Caco-2 (cell line): ENCODE measurements at regions not wholly inside any gene's neighbourhood (a gene's known extent, or its start where the extent isn't known, plus 50 kb on each side); places are given as distances from the start of the nearest gene placed in this dataset.

Source experiments
- BruUV-seq: library from RNA; stranded (reverse); fragments of 400-500 nt; replicated peaks from 2 replicates; lab custom pipeline; 2021; lab: Mats Ljungman, UMichigan
- CTCF ChIA-PET: fragments of 300-600 bp; sonication (Branson Sonifier 250); formaldehyde crosslinking; loops from one replicate; lab custom pipeline; 2022; ENCODE audit warnings: antibody characterized with exemption; lab: Charles Lee
- POLR2A ChIA-PET: fragments of 300-600 bp; sonication (Branson Sonifier 250); formaldehyde crosslinking; loops from one replicate; lab custom pipeline; 2022; ENCODE audit warnings: antibody characterized with exemption; lab: Charles Lee
- DNase-seq, 2 experiments: peaks; one replicate each; pipeline versions ENCODE4 v3.0.0 to v3.0.0-alpha.2; 2020 to 2022
- H3K27me3 ChIP-seq: replicated peaks from 2 replicates; pipeline ENCODE4 v1.6.0; 2011; ENCODE audit warnings: low read length; ENCODE audit not compliant: control insufficient read depth, insufficient read depth
- H3K36me3 ChIP-seq: 2 replicates; pipeline ENCODE4 v1.5.1; 2011; ENCODE audit warnings: low read length; ENCODE audit not compliant: control insufficient read depth, insufficient read depth
- H3K4me1 ChIP-seq: fragments of 250-450 bp; sonication (Bioruptor Pico); 2 replicates; pipeline ENCODE4 v1.5.1; 2020; ENCODE audit warnings: mild to moderate bottlenecking
- H3K4me3 ChIP-seq: 2 replicates; pipeline ENCODE4 v1.5.1; 2011; ENCODE audit warnings: low read depth, mild to moderate bottlenecking, control low read depth, low read length
- H3K9me3 ChIP-seq: fragments of 250-450 bp; sonication (Bioruptor Pico); 2 replicates; pipeline ENCODE4 v1.5.1; 2020; ENCODE audit warnings: mild to moderate bottlenecking, moderate library complexity
- H3K27ac Mint-ChIP-seq: one replicate; pipeline ENCODE4 v1.8.0; 2022; ENCODE audit warnings: mixed read lengths; ENCODE audit not compliant: unreplicated experiment
- H3K27me3 Mint-ChIP-seq: one replicate; pipeline ENCODE4 v1.8.0; 2022; ENCODE audit warnings: mixed read lengths; ENCODE audit not compliant: insufficient read depth, unreplicated experiment
- H3K36me3 Mint-ChIP-seq: one replicate; pipeline ENCODE4 v1.8.0; 2022; ENCODE audit warnings: mild to moderate bottlenecking, mixed read lengths; ENCODE audit not compliant: insufficient read depth, unreplicated experiment
- H3K4me1 Mint-ChIP-seq: one replicate; pipeline ENCODE4 v1.8.0; 2022; ENCODE audit warnings: low read depth, mixed read lengths; ENCODE audit not compliant: unreplicated experiment
- H3K4me3 Mint-ChIP-seq: one replicate; pipeline ENCODE4 v1.8.0; 2022; ENCODE audit warnings: mild to moderate bottlenecking, moderate library complexity, mixed read lengths; ENCODE audit not compliant: unreplicated experiment
- H3K9me3 Mint-ChIP-seq: one replicate; pipeline ENCODE4 v1.8.0; 2022; ENCODE audit warnings: mixed read lengths; ENCODE audit not compliant: unreplicated experiment
- CTCF ChIP-seq, 2 experiments: fragments of 200-600 bp in 1 of 2; IDR thresholded peaks; 1 replicate in 1 of 2; 2 replicates in 1 of 2; pipeline versions ENCODE4 v1.5.1 to v1.8.0; 2011 to 2022; ENCODE audit warnings: antibody characterized with exemption in 1 of 2, control low read depth in 1 of 2, inconsistent platforms in 1 of 2, low read depth in 1 of 2, low read length in 1 of 2, mild to moderate bottlenecking in 1 of 2, moderate library complexity in 1 of 2; ENCODE audit not compliant: insufficient read depth in 1 of 2, severe bottlenecking in 1 of 2, unreplicated experiment in 1 of 2
- intact Hi-C: fragments of 100-400 bp; cut with micrococcal nuclease; formaldehyde crosslinking; loops from one replicate; pipeline ENCODE4 v1.10.0; 2022; ENCODE audit not compliant: unreplicated experiment

DNA sequence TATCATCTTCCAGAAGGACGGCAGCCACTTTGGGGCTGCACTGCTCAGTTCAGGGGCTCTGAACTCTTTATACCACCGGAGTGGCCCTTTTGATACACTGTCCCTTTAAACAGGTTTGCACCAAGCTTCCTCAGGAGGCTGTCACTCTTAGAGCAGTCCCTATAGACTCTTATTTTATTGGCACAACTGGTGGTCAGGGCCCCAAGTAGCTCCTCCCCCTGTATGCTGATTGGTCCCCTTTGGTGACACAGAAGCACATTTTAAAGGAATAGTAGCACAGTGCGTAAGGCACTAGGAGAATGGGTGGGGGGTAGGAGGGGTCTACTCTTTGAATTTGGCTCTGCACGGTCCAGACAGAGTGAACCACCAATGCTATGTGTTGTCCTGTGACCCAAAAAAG, 122.6 kb upstream of the MLN start:
- no peak for TF ChIP-seq CTCF (IDR thresholded peaks at IDR 0.05; ENCODE audit: insufficient read depth in 1 of 2, low read depth in 1 of 2, low read length in 1 of 2, severe bottlenecking in 1 of 2, unreplicated experiment in 1 of 2)
- Histone ChIP-seq H3K27me3 (no peaks in the 10 kb centered on the region), H3K4me1 (no peaks in the 10 kb centered on the region), H3K36me3 (no peaks in the 10 kb centered on the region), H3K9me3 (no peaks in the 10 kb centered on the region), H3K4me3 (no peak overlapping the region)
- peak; percentile 17 to 49 for DNase-seq
- Mint-ChIP-seq H3K4me3 (no peak overlapping the region), H3K9me3 (no peaks in the 10 kb centered on the region), H3K27me3 (peaks cover 6% of the 10 kb centered on the region), H3K36me3 (no peaks in the 10 kb centered on the region), H3K4me1 (no peaks in the 10 kb centered on the region), H3K27ac (no peak overlapping the region)
- BruUV-seq: no TSS peak
- intact Hi-C loops: no loop called here
- POLR2A ChIA-PET: no interaction called here
- CTCF ChIA-PET: no interaction called here

- CTCF ChIA-PET: no interaction called here
- intact Hi-C loops: no loop called here
Measured at GRCh38 chr6:33925936-33926335, 122.1 kb upstream of the MLN start.

GRCh38 chr6:33925210-33925609, 121.4 kb upstream of the MLN start:
- DNase-seq: no peak
- Histone ChIP-seq H3K36me3 (no peaks in the 10 kb centered on the region), H3K9me3 (no peaks in the 10 kb centered on the region), H3K27me3 (no peaks in the 10 kb centered on the region), H3K4me1 (no peaks in the 10 kb centered on the region), H3K4me3 (no peak overlapping the region)
- intact Hi-C loops: no loop called here
- no peaks in the 10 kb centered on the region for H3K27me3 Mint-ChIP-seq
- ChIA-PET CTCF (no interaction called here), POLR2A (no interaction called here)
- H3K9me3 Mint-ChIP-seq: no peaks in the 10 kb centered on the region
- no peak for TF ChIP-seq CTCF (IDR thresholded peaks at IDR 0.05; ENCODE audit: insufficient read depth in 1 of 2, low read depth in 1 of 2, low read length in 1 of 2, severe bottlenecking in 1 of 2, unreplicated experiment in 1 of 2)
- no peak overlapping the region for H3K4me3 Mint-ChIP-seq
- no peaks in the 10 kb centered on the region for H3K36me3 Mint-ChIP-seq
- BruUV-seq: no TSS peak
- H3K4me1 Mint-ChIP-seq: no peaks in the 10 kb centered on the region
- H3K27ac Mint-ChIP-seq: no peak overlapping the region

More at GRCh38 chr6:33925936-33926335, 122.1 kb upstream of the MLN start:
- no TSS peak for BruUV-seq
- H3K27me3 Mint-ChIP-seq: peaks cover 6% of the 10 kb centered on the region
- POLR2A ChIA-PET: no interaction called here
- Histone ChIP-seq H3K4me1 (no peaks in the 10 kb centered on the region), H3K27me3 (no peaks in the 10 kb centered on the region), H3K36me3 (no peaks in the 10 kb centered on the region), H3K9me3 (no peaks in the 10 kb centered on the region), H3K4me3 (no peak overlapping the region)
- no peaks in the 10 kb centered on the region for H3K36me3 Mint-ChIP-seq
- no peaks in the 10 kb centered on the region for H3K4me1 Mint-ChIP-seq
- no peak overlapping the region for H3K4me3 Mint-ChIP-seq
- DNase-seq: no peak
- no peak for TF ChIP-seq CTCF (IDR thresholded peaks at IDR 0.05; ENCODE audit: insufficient read depth in 1 of 2, low read depth in 1 of 2, low read length in 1 of 2, severe bottlenecking in 1 of 2, unreplicated experiment in 1 of 2)
- no peaks in the 10 kb centered on the region for H3K9me3 Mint-ChIP-seq
- no peak overlapping the region for H3K27ac Mint-ChIP-seq
